CD14-positive monocyte (primary cell): ENCODE measurements at regions not wholly inside any gene's neighbourhood (a gene's known extent, or its start where the extent isn't known, plus 50 kb on each side); places are given as distances from the start of the nearest gene placed in this dataset.

ENCODE experiments used
- DNase-seq, 3 donors: peaks; one replicate each; pipeline ENCODE4 v3.0.0-alpha.2; 2011 to 2022
- H2AFZ ChIP-seq: 2 replicates; pipeline ENCODE4 v1.6.0; 2012; ENCODE audit warnings: mild to moderate bottlenecking, low read depth, low read length, inconsistent platforms; ENCODE audit not compliant: insufficient read depth, poor library complexity, severe bottlenecking
- H3K27ac ChIP-seq, 2 donors: 1 replicate in 1 of 2; 2 replicates in 1 of 2; pipeline ENCODE4 v1.5.1; 2012 to 2013; ENCODE audit warnings: low read length in 2 of 2, control low read depth in 1 of 2, inconsistent platforms in 1 of 2, low read depth in 1 of 2, mild to moderate bottlenecking in 1 of 2
- H3K27me3 ChIP-seq, 2 donors: one replicate each; pipeline versions ENCODE4 v1.6.0 to v1.6.1; 2011 to 2013; ENCODE audit warnings: low read length in 2 of 2; ENCODE audit not compliant: control insufficient read depth in 2 of 2, insufficient read depth in 2 of 2
- H3K36me3 ChIP-seq, 2 donors: replicated peaks in 1 of 2; 1 replicate in 1 of 2; 2 replicates in 1 of 2; pipeline versions ENCODE4 v1.5.1 to v1.6.1; 2012 to 2013; ENCODE audit warnings: low read length in 2 of 2, control low read depth in 1 of 2, inconsistent platforms in 1 of 2, mild to moderate bottlenecking in 1 of 2; ENCODE audit not compliant: insufficient read depth in 2 of 2, control insufficient read depth in 1 of 2
- H3K4me1 ChIP-seq, 2 donors: 1 replicate in 1 of 2; 2 replicates in 1 of 2; pipeline versions ENCODE4 v1.5.1 to v1.6.1; 2012 to 2013; ENCODE audit warnings: low read length in 2 of 2, control low read depth in 1 of 2, inconsistent platforms in 1 of 2, mild to moderate bottlenecking in 1 of 2, moderate library complexity in 1 of 2; ENCODE audit not compliant: insufficient read depth in 2 of 2, control insufficient read depth in 1 of 2
- H3K4me2 ChIP-seq: replicated peaks from 2 replicates; pipeline ENCODE3; 2012; ENCODE audit warnings: low read length, moderate library complexity, mild to moderate bottlenecking; ENCODE audit not compliant: poor library complexity, severe bottlenecking; ENCODE audit errors: extremely low read depth
- H3K4me3 ChIP-seq, 3 experiments: fragments of 200-600 bp in 1 of 3; sonication (generic) in 1 of 3; replicated peaks in 1 of 3; 1 replicate in 2 of 3; 2 replicates in 1 of 3; pipeline ENCODE4 v1.5.1; 2011 to 2013; ENCODE audit warnings: low read length in 3 of 3, mild to moderate bottlenecking in 3 of 3, control low read depth in 2 of 3, low read depth in 2 of 3, inconsistent platforms in 1 of 3, moderate library complexity in 1 of 3
- H3K79me2 ChIP-seq: 2 replicates; pipeline ENCODE4 v1.6.0; 2012; ENCODE audit warnings: mild to moderate bottlenecking, control low read depth, inconsistent platforms, low read length, moderate library complexity; ENCODE audit not compliant: insufficient read depth
- H3K9ac ChIP-seq: 2 replicates; pipeline ENCODE4 v1.6.0; 2017; ENCODE audit warnings: low read length, mild to moderate bottlenecking; ENCODE audit not compliant: insufficient read depth, poor library complexity, severe bottlenecking
- H3K9me3 ChIP-seq, 2 donors: replicated peaks in 1 of 2; 1 replicate in 1 of 2; 2 replicates in 1 of 2; pipeline versions ENCODE4 v1.5.1 to v1.6.1; 2012 to 2013; ENCODE audit warnings: low read length in 2 of 2, control low read depth in 1 of 2; ENCODE audit not compliant: control insufficient read depth in 1 of 2, insufficient read depth in 1 of 2
- H4K20me1 ChIP-seq: 2 replicates; pipeline ENCODE4 v1.6.0; 2012; ENCODE audit warnings: mild to moderate bottlenecking, low read length, control low read depth, moderate library complexity; ENCODE audit not compliant: insufficient read depth
- H3K27ac Mint-ChIP-seq, 7 donors: one replicate each; pipeline ENCODE4 v1.8.0; 2020; ENCODE audit warnings: mild to moderate bottlenecking in 7 of 7, mixed read lengths in 7 of 7, moderate library complexity in 6 of 7, inconsistent platforms in 2 of 7
- H3K27me3 Mint-ChIP-seq, 3 donors: one replicate each; pipeline ENCODE4 v1.8.0; 2021 to 2022; ENCODE audit warnings: low read depth in 3 of 3, mild to moderate bottlenecking in 3 of 3, mixed read lengths in 3 of 3, moderate library complexity in 3 of 3, inconsistent platforms in 1 of 3
- H3K36me3 Mint-ChIP-seq, 2 donors: one replicate each; pipeline ENCODE4 v1.8.0; 2020; ENCODE audit warnings: mixed read lengths in 2 of 2, inconsistent platforms in 1 of 2, mild to moderate bottlenecking in 1 of 2
- H3K4me1 Mint-ChIP-seq: one replicate; pipeline ENCODE4 v1.8.0; 2020; ENCODE audit warnings: mild to moderate bottlenecking, mixed read lengths
- H3K4me3 Mint-ChIP-seq, 2 donors: one replicate each; pipeline ENCODE4 v1.8.0; 2020; ENCODE audit warnings: mild to moderate bottlenecking in 2 of 2, mixed read lengths in 2 of 2, moderate library complexity in 1 of 2
- H3K9me3 Mint-ChIP-seq, 7 donors: one replicate each; pipeline ENCODE4 v1.8.0; 2020 to 2022; ENCODE audit warnings: mixed read lengths in 7 of 7, mild to moderate bottlenecking in 6 of 7, moderate library complexity in 6 of 7, inconsistent platforms in 2 of 7
- WGBS: methylation state at CpG from one replicate; pipeline ENCODE4 v1.1.5; 2013; ENCODE audit warnings: missing lambda C conversion rate; ENCODE audit not compliant: insufficient coverage; 5-methylcytosine and 5-hydroxymethylcytosine counted together
- intact Hi-C, 2 donors: fragments of 100-400 bp; cut with micrococcal nuclease; formaldehyde crosslinking; loops; one replicate each; pipeline versions ENCODE4 v1.15.0 to v1.15.1; 2023
- TF ChIP-seq, protein P1 (sequence below): fragments of 200-600 bp; IDR thresholded peaks from one replicate; pipeline ENCODE4 v1.8.0; 2022; ENCODE audit warnings: antibody characterized with exemption, mild to moderate bottlenecking

DNA sequence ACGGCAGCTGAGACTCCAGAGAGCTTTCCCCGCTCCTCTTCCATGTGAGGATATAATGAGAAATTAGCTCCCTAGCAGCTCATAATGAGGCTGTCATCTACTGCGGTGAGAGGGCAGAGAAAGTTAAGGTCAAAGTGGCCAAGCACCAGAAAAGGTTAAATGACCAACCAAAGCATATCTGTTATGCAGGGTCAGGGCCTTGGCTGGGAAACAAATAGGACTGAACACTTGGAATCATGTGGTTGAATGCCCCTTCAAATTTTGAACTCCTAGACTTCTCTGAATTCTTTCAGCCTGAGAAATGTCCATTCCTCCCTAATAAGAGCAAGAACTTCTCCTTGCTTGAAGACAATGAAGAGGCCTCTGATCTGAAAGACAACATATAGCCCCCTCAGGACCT is 115.9 kb downstream of the TM2D1 start:
- H3K4me3 ChIP-seq: no peak overlapping the region
- peaks cover 39 to 49% of the 10 kb centered on the region in 2 donors for H3K4me1 ChIP-seq
- no peaks in the 10 kb centered on the region for H4K20me1 ChIP-seq
- no peak overlapping the region for H3K27ac ChIP-seq
- Mint-ChIP-seq H3K36me3 (no peaks in the 10 kb centered on the region), H3K9me3 (peaks cover 0 to 5% (median 0%) of the 10 kb centered on the region in 7 donors), H3K27me3 (no peaks in the 10 kb centered on the region), H3K4me3 (no peak overlapping the region), H3K27ac (no peak overlapping the region), H3K4me1 (peaks cover 46% of the 10 kb centered on the region)
- H3K36me3 ChIP-seq: no peaks in the 10 kb centered on the region
- no peaks in the 10 kb centered on the region for H3K9me3 ChIP-seq
- H3K4me2 ChIP-seq: no peak overlapping the region
- H3K27me3 ChIP-seq: no peaks in the 10 kb centered on the region
- intact Hi-C loops: no loop called here
- WGBS: 100% methylated on average over 1 of the region's 3 CpGs
- no peak overlapping the region for H2AFZ ChIP-seq
- H3K9ac ChIP-seq: no peak overlapping the region
- no peak for DNase-seq
- no peaks in the 10 kb centered on the region for H3K79me2 ChIP-seq
- TF ChIP-seq, protein P1, sequence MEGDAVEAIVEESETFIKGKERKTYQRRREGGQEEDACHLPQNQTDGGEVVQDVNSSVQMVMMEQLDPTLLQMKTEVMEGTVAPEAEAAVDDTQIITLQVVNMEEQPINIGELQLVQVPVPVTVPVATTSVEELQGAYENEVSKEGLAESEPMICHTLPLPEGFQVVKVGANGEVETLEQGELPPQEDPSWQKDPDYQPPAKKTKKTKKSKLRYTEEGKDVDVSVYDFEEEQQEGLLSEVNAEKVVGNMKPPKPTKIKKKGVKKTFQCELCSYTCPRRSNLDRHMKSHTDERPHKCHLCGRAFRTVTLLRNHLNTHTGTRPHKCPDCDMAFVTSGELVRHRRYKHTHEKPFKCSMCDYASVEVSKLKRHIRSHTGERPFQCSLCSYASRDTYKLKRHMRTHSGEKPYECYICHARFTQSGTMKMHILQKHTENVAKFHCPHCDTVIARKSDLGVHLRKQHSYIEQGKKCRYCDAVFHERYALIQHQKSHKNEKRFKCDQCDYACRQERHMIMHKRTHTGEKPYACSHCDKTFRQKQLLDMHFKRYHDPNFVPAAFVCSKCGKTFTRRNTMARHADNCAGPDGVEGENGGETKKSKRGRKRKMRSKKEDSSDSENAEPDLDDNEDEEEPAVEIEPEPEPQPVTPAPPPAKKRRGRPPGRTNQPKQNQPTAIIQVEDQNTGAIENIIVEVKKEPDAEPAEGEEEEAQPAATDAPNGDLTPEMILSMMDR: no peak

DNA sequence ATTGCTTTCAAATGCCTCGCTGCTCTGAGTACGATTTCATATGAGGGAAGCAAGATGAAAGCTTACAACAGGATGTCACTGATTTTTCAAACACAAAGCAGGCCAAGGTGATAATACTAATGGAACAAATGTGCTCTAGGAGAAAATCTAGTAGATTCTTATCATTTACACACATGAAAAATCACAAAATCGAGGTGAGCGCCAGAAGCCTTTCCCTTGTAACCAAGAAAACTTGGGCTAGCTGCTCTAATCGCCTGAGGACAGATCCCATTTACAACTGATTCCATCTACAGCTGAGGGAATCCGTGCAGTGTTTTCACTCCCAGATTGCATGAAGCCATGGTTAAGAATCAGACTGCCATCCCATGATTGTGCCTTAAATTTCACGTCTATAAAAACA is 117.5 kb downstream of the TM2D1 start:
- Mint-ChIP-seq H3K27me3 (no peaks in the 10 kb centered on the region), H3K9me3 (peaks cover 0 to 5% (median 0%) of the 10 kb centered on the region in 7 donors), H3K36me3 (no peaks in the 10 kb centered on the region), H3K27ac (no peak overlapping the region), H3K4me3 (no peak overlapping the region), H3K4me1 (peaks cover 49% of the 10 kb centered on the region)
- no peak overlapping the region for H3K9ac ChIP-seq
- DNase-seq: no peak
- peaks cover 43 to 51% of the 10 kb centered on the region in 2 donors for H3K4me1 ChIP-seq
- intact Hi-C loops: no loop called here
- no peaks in the 10 kb centered on the region for H3K79me2 ChIP-seq
- no peaks in the 10 kb centered on the region for H3K9me3 ChIP-seq
- 100% methylated on average over 3 of the region's 7 CpGs for whole genome bisulfite sequencing
- no peaks in the 10 kb centered on the region for H4K20me1 ChIP-seq
- H3K36me3 ChIP-seq: no peaks in the 10 kb centered on the region
- H3K27me3 ChIP-seq: no peaks in the 10 kb centered on the region
- H3K4me2 ChIP-seq: no peak overlapping the region
- H3K27ac ChIP-seq: no peak overlapping the region
- TF ChIP-seq, protein P1: no peak
- H2AFZ ChIP-seq: no peak overlapping the region
- H3K4me3 ChIP-seq: no peak overlapping the region
